Panc1 (cell line): ENCODE measurements at regions not wholly inside any gene's neighbourhood (a gene's known extent, or its start where the extent isn't known, plus 50 kb on each side); places are given as distances from the start of the nearest gene placed in this dataset.

Experiments used
- ATAC-seq: fragments of 200-7000 bp; cut with Tn5 transposase; 2 replicates; pipeline ENCODE4 v1.9.1; 2020; ENCODE audit warnings: mild to moderate bottlenecking, moderate library complexity
- BruUV-seq: library from RNA; stranded (reverse); fragments of 400-500 nt; replicated peaks from 2 replicates; lab custom pipeline; 2021; lab: Mats Ljungman, UMichigan
- CTCF ChIA-PET: fragments of 300-600 bp; sonication (Branson Sonifier 250); formaldehyde crosslinking; loops from one replicate; lab custom pipeline; 2022; ENCODE audit warnings: antibody characterized with exemption; lab: Charles Lee
- POLR2A ChIA-PET: fragments of 300-600 bp; sonication (Branson Sonifier 250); formaldehyde crosslinking; loops from one replicate; lab custom pipeline; 2022; ENCODE audit warnings: antibody characterized with exemption; lab: Charles Lee
- DNase-seq: peaks from one replicate; pipeline ENCODE4 v3.0.0-alpha.2; 2010; ENCODE audit warnings: low read depth, low spot score
- H3K27ac ChIP-seq: 2 replicates; pipeline ENCODE4 v1.5.1; 2011; ENCODE audit warnings: mild to moderate bottlenecking, low read length, inconsistent platforms
- H3K27me3 ChIP-seq: fragments of 200-500 bp; sonication (Bioruptor generic); 2 replicates; pipeline ENCODE4 v1.6.0; 2014; ENCODE audit warnings: low read length, inconsistent platforms; ENCODE audit not compliant: control insufficient read depth, insufficient read depth
- H3K36me3 ChIP-seq: fragments of 200-500 bp; sonication (Bioruptor generic); 2 replicates; pipeline ENCODE4 v1.5.1; 2014; ENCODE audit warnings: inconsistent platforms, mild to moderate bottlenecking, low read length, moderate library complexity; ENCODE audit not compliant: control insufficient read depth, insufficient read depth
- H3K4me1 ChIP-seq: 2 replicates; pipeline ENCODE4 v1.5.1; 2011; ENCODE audit warnings: inconsistent platforms, mild to moderate bottlenecking, low read length, moderate library complexity; ENCODE audit not compliant: control insufficient read depth, insufficient read depth
- H3K4me3 ChIP-seq, 2 experiments: 2 replicates each; pipeline ENCODE4 v1.5.1; 2011 to 2012; ENCODE audit warnings: low read depth in 2 of 2, low read length in 2 of 2, mild to moderate bottlenecking in 2 of 2, inconsistent platforms in 1 of 2, moderate library complexity in 1 of 2
- H3K9me3 ChIP-seq: fragments of 200-500 bp; sonication (Bioruptor generic); 2 replicates; pipeline ENCODE4 v1.5.1; 2014; ENCODE audit warnings: low read depth, mild to moderate bottlenecking, inconsistent platforms, low read length, moderate library complexity; ENCODE audit not compliant: control insufficient read depth, insufficient read depth
- POLR2AphosphoS5 ChIP-seq: IDR thresholded peaks from 2 replicates; pipeline ENCODE4 v1.6.1; 2012; ENCODE audit warnings: mild to moderate bottlenecking, low read depth, low read length, moderate library complexity
- SIN3A ChIP-seq: IDR thresholded peaks from 2 replicates; pipeline ENCODE4 v1.6.1; 2012; ENCODE audit warnings: low read depth, mild to moderate bottlenecking, low read length, moderate library complexity, borderline replicate concordance; ENCODE audit not compliant: insufficient read depth
- TCF7L2 ChIP-seq: IDR thresholded peaks from 2 replicates; pipeline ENCODE4 v1.6.1; 2011; ENCODE audit warnings: mild to moderate bottlenecking, low read depth, low read length, inconsistent platforms
- in situ Hi-C: cut with HindIII; loops from 2 replicates; pipeline ENCODE4 v1.10.0; 2016; ENCODE audit warnings: low sequenced_read_pairs, low pct_unique_long_range_greater_than_20kb
- intact Hi-C: fragments of 100-400 bp; cut with micrococcal nuclease; formaldehyde crosslinking; loops from one replicate; pipeline ENCODE4 v1.10.0; 2022; ENCODE audit not compliant: unreplicated experiment
- TF ChIP-seq, protein P1 (sequence below): fragments of 450-650 bp; IDR thresholded peaks from 2 replicates; pipeline ENCODE4 v1.5.1; 2017; ENCODE audit warnings: mild to moderate bottlenecking
- TF ChIP-seq, protein P2 (sequence below), 2 experiments: IDR thresholded peaks; 2 replicates each; pipeline ENCODE4 v1.6.1; 2011 to 2012; ENCODE audit warnings: low read depth in 2 of 2, control low read depth in 1 of 2, low read length in 1 of 2, mild to moderate bottlenecking in 1 of 2, moderate library complexity in 1 of 2; ENCODE audit not compliant: insufficient read depth in 1 of 2

DNA sequence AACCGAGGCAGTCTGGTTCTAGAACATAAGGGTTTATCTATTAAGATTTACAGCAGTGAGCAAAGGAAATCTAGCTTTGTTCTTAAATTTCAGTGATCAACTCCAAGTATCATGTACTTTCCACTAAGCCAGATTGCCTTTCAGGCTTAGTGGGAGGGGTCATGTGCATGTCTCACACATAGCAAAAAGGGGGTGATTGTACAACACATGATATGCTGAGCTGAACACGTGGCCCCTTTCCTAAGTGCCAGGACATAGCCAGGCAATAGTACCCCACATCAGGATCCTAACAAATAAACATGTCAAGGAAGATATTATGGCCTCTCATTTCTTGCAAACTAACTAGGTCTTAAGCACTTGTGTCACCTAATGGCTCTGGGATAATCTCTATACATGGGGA lies 347.2 kb downstream of the C12orf75 start:
- no peaks in the 10 kb centered on the region for H3K4me1 ChIP-seq
- no peak overlapping the region for H3K4me3 ChIP-seq
- H3K27me3 ChIP-seq, result no peaks in the 10 kb centered on the region
- in situ Hi-C loops, result no loop called here
- BruUV-seq, result no TSS peak
- no peaks in the 10 kb centered on the region for H3K9me3 ChIP-seq
- H3K27ac ChIP-seq, result no peak overlapping the region
- TF ChIP-seq, protein P1, sequence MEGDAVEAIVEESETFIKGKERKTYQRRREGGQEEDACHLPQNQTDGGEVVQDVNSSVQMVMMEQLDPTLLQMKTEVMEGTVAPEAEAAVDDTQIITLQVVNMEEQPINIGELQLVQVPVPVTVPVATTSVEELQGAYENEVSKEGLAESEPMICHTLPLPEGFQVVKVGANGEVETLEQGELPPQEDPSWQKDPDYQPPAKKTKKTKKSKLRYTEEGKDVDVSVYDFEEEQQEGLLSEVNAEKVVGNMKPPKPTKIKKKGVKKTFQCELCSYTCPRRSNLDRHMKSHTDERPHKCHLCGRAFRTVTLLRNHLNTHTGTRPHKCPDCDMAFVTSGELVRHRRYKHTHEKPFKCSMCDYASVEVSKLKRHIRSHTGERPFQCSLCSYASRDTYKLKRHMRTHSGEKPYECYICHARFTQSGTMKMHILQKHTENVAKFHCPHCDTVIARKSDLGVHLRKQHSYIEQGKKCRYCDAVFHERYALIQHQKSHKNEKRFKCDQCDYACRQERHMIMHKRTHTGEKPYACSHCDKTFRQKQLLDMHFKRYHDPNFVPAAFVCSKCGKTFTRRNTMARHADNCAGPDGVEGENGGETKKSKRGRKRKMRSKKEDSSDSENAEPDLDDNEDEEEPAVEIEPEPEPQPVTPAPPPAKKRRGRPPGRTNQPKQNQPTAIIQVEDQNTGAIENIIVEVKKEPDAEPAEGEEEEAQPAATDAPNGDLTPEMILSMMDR, result no peak
- TF ChIP-seq POLR2AphosphoS5 (no peak), SIN3A (no peak), TCF7L2 (no peak)
- TF ChIP-seq, protein P2, sequence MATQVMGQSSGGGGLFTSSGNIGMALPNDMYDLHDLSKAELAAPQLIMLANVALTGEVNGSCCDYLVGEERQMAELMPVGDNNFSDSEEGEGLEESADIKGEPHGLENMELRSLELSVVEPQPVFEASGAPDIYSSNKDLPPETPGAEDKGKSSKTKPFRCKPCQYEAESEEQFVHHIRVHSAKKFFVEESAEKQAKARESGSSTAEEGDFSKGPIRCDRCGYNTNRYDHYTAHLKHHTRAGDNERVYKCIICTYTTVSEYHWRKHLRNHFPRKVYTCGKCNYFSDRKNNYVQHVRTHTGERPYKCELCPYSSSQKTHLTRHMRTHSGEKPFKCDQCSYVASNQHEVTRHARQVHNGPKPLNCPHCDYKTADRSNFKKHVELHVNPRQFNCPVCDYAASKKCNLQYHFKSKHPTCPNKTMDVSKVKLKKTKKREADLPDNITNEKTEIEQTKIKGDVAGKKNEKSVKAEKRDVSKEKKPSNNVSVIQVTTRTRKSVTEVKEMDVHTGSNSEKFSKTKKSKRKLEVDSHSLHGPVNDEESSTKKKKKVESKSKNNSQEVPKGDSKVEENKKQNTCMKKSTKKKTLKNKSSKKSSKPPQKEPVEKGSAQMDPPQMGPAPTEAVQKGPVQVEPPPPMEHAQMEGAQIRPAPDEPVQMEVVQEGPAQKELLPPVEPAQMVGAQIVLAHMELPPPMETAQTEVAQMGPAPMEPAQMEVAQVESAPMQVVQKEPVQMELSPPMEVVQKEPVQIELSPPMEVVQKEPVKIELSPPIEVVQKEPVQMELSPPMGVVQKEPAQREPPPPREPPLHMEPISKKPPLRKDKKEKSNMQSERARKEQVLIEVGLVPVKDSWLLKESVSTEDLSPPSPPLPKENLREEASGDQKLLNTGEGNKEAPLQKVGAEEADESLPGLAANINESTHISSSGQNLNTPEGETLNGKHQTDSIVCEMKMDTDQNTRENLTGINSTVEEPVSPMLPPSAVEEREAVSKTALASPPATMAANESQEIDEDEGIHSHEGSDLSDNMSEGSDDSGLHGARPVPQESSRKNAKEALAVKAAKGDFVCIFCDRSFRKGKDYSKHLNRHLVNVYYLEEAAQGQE (IDR thresholded peaks at IDR 0.05; ENCODE audit: insufficient read depth in 1 of 2, low read depth in 2 of 2, low read length in 1 of 2), result no peak
- intact Hi-C loops, result no loop called here
- ATAC-seq (no peak), DNase-seq (no peak)
- no peaks in the 10 kb centered on the region for H3K36me3 ChIP-seq
- ChIA-PET CTCF (no interaction called here), POLR2A (no interaction called here)

DNA sequence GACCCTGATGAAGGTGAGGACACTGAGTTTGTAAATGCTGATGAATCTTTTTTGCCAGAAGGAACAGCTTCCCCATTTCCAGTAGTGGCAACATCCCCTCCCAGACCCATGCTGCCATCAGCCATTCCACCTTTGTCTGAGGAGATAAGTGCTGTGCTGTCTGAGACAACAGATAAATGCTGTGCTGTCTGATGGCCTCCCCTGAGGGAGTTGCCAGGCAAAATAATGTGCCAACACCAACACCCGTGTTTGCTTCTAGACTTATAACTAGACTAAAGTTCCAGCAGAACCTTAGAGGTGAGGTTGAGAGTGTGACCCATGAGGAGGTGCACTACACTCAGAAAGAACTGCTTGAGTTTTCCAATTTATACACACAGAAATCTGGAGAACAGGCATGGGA lies 349.5 kb downstream of the C12orf75 start:
- ATAC-seq (no peak), DNase-seq (no peak)
- H3K9me3 ChIP-seq, result no peaks in the 10 kb centered on the region
- no peak overlapping the region for H3K27ac ChIP-seq
- POLR2A ChIA-PET, result no interaction called here
- in situ Hi-C loops (no loop called here), intact Hi-C loops (no loop called here)
- BruUV-seq, result no TSS peak
- no peaks in the 10 kb centered on the region for H3K4me1 ChIP-seq
- no peaks in the 10 kb centered on the region for H3K36me3 ChIP-seq
- no peaks in the 10 kb centered on the region for H3K27me3 ChIP-seq
- TF ChIP-seq POLR2AphosphoS5, result no peak
- TF ChIP-seq, protein P2 (IDR thresholded peaks at IDR 0.05; ENCODE audit: insufficient read depth in 1 of 2, low read depth in 2 of 2, low read length in 1 of 2), result no peak
- no peak for TF ChIP-seq TCF7L2
- CTCF ChIA-PET, result no interaction called here
- H3K4me3 ChIP-seq, result no peak overlapping the region
